IPS DF 6.9 (cell line): ENCODE measurements at regions not wholly inside any gene's neighbourhood (a gene's known extent, or its start where the extent isn't known, plus 50 kb on each side); places are given as distances from the start of the nearest gene placed in this dataset.

Experiments used
- DNase-seq: peaks from one replicate; pipeline ENCODE4 v3.0.0-alpha.2; 2013; ENCODE audit warnings: low read depth, low spot score
- H3K27ac ChIP-seq: one replicate; pipeline ENCODE4 v1.5.1; 2013; ENCODE audit warnings: low read length, control low read depth
- H3K27me3 ChIP-seq: 2 replicates; pipeline ENCODE4 v1.6.1; 2013; ENCODE audit warnings: mild to moderate bottlenecking, low read length; ENCODE audit not compliant: control insufficient read depth, insufficient read depth
- H3K36me3 ChIP-seq: 2 replicates; pipeline ENCODE4 v1.6.1; 2013; ENCODE audit warnings: low read length; ENCODE audit not compliant: control insufficient read depth, insufficient read depth
- H3K4me1 ChIP-seq: 2 replicates; pipeline ENCODE4 v1.6.1; 2013; ENCODE audit warnings: low read length; ENCODE audit not compliant: control insufficient read depth, insufficient read depth
- H3K4me3 ChIP-seq: 2 replicates; pipeline ENCODE4 v1.5.1; 2013; ENCODE audit warnings: mild to moderate bottlenecking, low read length
- H3K9me3 ChIP-seq: 2 replicates; pipeline ENCODE4 v1.6.1; 2013; ENCODE audit warnings: low read length, inconsistent platforms; ENCODE audit not compliant: control insufficient read depth, insufficient read depth
- WGBS: extraction: QIAGEN DNeasy Blood & Tissue Kit; methylation state at CpG from one replicate; pipeline ENCODE4 v1.1.7; 2013; ENCODE audit warnings: mixed read lengths, missing lambda C conversion rate; ENCODE audit not compliant: insufficient read length, insufficient coverage; 5-methylcytosine and 5-hydroxymethylcytosine counted together

- no CpG with 5 or more reads among the region's 5 CpGs for WGBS
These were observed 1967.3 kb upstream of the NUDT12 start for GRCh38 chr5:105529851-105530250.

GRCh38 chr5:105508519-105508918 lies 1945.9 kb upstream of the NUDT12 start:
- Histone ChIP-seq H3K27ac (no peak overlapping the region), H3K36me3 (no peaks in the 10 kb centered on the region), H3K27me3 (no peaks in the 10 kb centered on the region), H3K4me1 (no peaks in the 10 kb centered on the region), H3K9me3 (no peaks in the 10 kb centered on the region), H3K4me3 (no peak overlapping the region)
- WGBS = no CpG with 5 or more reads among the region's 2 CpGs
- no peak for DNase-seq

More at GRCh38 chr5:105529851-105530250, 1967.3 kb upstream of the NUDT12 start:
- H3K36me3 ChIP-seq = no peaks in the 10 kb centered on the region
- no peaks in the 10 kb centered on the region; the same call in 1 of the 2 replicates for H3K9me3 ChIP-seq
- no peak overlapping the region for H3K4me3 ChIP-seq
- no peak overlapping the region for H3K27ac ChIP-seq
- H3K27me3 ChIP-seq = no peaks in the 10 kb centered on the region
- DNase-seq = no peak
- no peaks in the 10 kb centered on the region for H3K4me1 ChIP-seq

- no CpG with 5 or more reads among the region's 2 CpGs for WGBS
- Histone ChIP-seq H3K9me3 (no peaks in the 10 kb centered on the region), H3K27ac (no peak overlapping the region), H3K4me1 (no peaks in the 10 kb centered on the region), H3K27me3 (no peaks in the 10 kb centered on the region), H3K4me3 (no peak overlapping the region), H3K36me3 (no peaks in the 10 kb centered on the region)
- DNase-seq = peak; percentile 18
These were observed 1944.2 kb upstream of the NUDT12 start for GRCh38 chr5:105506692-105507277.

- H3K27ac ChIP-seq = no peak overlapping the region
- H3K4me3 ChIP-seq = no peak overlapping the region
- no peaks in the 10 kb centered on the region for H3K27me3 ChIP-seq
- H3K4me1 ChIP-seq = no peaks in the 10 kb centered on the region
- DNase-seq = no peak
- H3K9me3 ChIP-seq = no peaks in the 10 kb centered on the region
- H3K36me3 ChIP-seq = no peaks in the 10 kb centered on the region
- WGBS = no CpG with 5 or more reads among the region's 1 CpG
These were observed 1941.4 kb upstream of the NUDT12 start for GRCh38 chr5:105503950-105504349.

DNA sequence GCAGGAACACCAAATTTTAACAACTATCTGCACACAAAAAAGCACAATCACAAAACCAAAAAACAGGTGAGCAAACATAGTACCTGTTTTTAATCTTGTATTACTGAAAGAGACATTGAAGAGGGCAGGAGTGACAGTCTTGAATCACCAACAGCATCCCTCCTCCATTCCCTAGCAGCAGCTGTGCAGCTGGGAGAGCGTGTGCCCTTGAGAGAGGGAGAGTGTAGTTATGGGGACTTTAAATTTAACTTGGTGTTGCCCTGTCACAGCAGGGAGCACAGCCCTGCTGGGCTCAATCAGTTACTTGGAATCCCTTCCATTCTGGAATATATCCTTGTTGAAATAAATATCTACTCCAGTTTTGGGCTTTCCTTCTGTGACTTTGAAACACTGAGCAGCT lies 1938.7 kb upstream of the NUDT12 start:
- DNase-seq = no peak
- no peak overlapping the region for H3K27ac ChIP-seq

DNA sequence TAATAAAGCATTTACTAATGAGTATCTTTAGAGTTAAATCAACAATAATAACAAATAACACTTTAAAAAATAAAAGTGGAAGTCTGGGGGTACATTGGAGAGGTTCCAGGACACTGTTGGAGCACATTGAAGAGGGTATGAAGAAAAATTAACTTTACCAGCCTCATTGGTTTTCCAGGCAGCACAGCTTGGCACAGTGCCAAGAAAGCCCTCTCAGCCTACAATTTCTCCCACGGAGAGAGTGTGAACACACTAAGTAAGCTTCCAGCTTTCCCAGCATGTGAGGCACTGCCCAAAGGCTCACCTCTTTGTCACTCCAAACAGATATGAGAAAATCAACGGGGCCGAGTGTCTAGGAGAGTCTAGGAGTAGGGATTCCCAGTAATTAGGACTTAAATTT lies 1912.8 kb upstream of the NUDT12 start:
- Histone ChIP-seq H3K4me1 (peaks cover 1% of the 10 kb centered on the region; the same call in 1 of the 2 replicates), H3K36me3 (no peaks in the 10 kb centered on the region), H3K27ac (no peak overlapping the region), H3K9me3 (no peaks in the 10 kb centered on the region; the same call in 1 of the 2 replicates), H3K27me3 (no peaks in the 10 kb centered on the region), H3K4me3 (no peak overlapping the region)
- WGBS = no CpG with 5 or more reads among the region's 3 CpGs
- no peak for DNase-seq

More for the DNA sequence above, 1938.7 kb upstream of the NUDT12 start:
- no peaks in the 10 kb centered on the region for H3K9me3 ChIP-seq
- no peaks in the 10 kb centered on the region for H3K27me3 ChIP-seq
- no peaks in the 10 kb centered on the region for H3K36me3 ChIP-seq
- no CpG with 5 or more reads among the region's 1 CpG for WGBS
- H3K4me1 ChIP-seq = peaks cover 4% of the 10 kb centered on the region
- H3K4me3 ChIP-seq = no peak overlapping the region

DNA sequence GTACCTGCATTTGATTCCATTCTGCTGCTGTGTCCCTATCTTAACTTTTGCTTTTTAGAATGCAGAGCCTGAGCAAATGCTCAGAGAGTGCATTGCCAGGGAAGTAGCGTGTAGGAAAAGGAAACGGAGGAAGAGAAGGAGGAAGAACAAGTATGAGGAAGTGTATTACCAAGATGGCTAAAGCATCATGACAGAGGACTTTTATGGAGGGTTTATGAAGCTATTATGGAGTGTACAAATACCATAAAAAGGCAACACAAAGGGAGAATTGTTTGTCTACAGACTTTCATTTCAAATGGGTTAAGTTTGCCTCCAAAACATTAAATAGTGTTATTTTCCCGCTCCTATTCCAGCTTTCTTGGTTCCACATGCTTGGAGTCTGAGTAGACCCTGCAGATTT lies 1899.8 kb upstream of the NUDT12 start:
- Histone ChIP-seq H3K27ac (no peak overlapping the region), H3K4me1 (no peaks in the 10 kb centered on the region), H3K9me3 (no peaks in the 10 kb centered on the region), H3K36me3 (no peaks in the 10 kb centered on the region), H3K4me3 (no peak overlapping the region), H3K27me3 (no peaks in the 10 kb centered on the region)
- no CpG with 5 or more reads among the region's 3 CpGs for WGBS
- no peak for DNase-seq

DNA sequence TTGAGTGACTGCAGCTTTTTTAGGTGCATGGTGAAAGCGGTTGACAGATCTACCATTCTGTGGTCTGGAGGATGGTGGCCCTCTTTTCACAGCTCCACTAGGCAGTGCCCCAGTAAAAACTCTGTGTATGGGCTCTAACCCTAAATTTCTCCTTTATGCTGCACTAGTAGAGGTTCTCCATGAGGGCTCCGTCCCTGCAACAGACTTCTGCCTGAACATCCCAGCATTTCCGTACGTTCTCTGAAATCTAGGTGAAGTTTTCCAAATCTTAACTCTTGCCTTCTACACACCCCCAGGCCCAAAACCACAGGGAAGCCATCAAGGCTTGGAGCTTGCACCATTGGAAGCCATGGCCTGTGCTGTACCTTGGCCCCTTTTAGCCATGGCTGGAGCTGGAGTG lies 1898.1 kb upstream of the NUDT12 start:
- Histone ChIP-seq H3K27ac (no peak overlapping the region), H3K36me3 (no peaks in the 10 kb centered on the region), H3K4me1 (no peaks in the 10 kb centered on the region), H3K4me3 (no peak overlapping the region), H3K9me3 (no peaks in the 10 kb centered on the region), H3K27me3 (no peaks in the 10 kb centered on the region)
- DNase-seq = no peak
- no CpG with 5 or more reads among the region's 4 CpGs for WGBS

- no CpG with 5 or more reads among the region's 3 CpGs for WGBS
- no peaks in the 10 kb centered on the region for H3K36me3 ChIP-seq
- H3K27me3 ChIP-seq = no peaks in the 10 kb centered on the region
- no peak for DNase-seq
- no peaks in the 10 kb centered on the region for H3K9me3 ChIP-seq
- H3K27ac ChIP-seq = no peak overlapping the region
- no peaks in the 10 kb centered on the region for H3K4me1 ChIP-seq
- H3K4me3 ChIP-seq = no peak overlapping the region
These were observed 1890.7 kb upstream of the NUDT12 start for GRCh38 chr5:105453216-105453807.

DNA sequence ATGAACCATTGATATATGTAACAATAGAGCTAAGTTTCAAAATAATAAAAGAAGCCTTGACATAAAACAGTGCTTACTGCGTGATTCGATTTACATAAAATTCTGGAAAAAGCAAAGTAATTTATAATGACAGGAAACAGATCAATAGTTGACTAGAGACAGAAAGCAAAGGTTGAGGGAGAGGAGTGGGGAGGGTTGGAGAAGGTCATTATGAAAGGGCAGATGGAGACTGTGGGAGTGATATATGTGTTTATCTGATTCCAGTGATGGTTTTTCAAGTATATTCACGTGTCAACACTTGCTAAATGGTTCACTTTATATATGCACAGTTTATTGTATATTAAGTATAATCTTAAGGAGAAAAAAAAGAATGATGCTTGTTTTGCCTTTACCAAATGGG lies 1885.7 kb upstream of the NUDT12 start:
- Histone ChIP-seq H3K4me3 (no peak overlapping the region), H3K36me3 (no peaks in the 10 kb centered on the region), H3K27ac (no peak overlapping the region), H3K9me3 (no peaks in the 10 kb centered on the region), H3K4me1 (no peaks in the 10 kb centered on the region), H3K27me3 (no peaks in the 10 kb centered on the region)
- DNase-seq = no peak
- WGBS = no CpG with 5 or more reads among the region's 3 CpGs

DNA sequence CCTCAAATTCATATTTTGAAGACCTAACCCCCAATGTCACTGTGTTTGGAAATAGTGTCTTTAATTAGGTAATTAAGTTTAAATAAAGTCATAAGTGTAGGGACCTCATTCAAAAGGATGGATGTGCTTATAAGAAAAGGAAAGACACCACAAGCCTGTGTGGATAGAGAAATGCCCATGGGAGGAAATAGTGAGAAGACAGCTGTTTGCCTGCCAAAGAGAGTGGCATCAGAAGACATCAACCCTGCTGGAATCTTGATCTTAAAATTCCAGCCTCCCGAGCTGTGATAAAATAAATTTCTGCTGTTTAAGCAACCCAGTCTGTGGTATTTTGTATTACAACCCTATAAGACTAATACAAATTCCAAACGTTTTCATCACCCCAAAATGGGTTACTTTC lies 1867.9 kb upstream of the NUDT12 start:
- Histone ChIP-seq H3K36me3 (no peaks in the 10 kb centered on the region), H3K27ac (no peak overlapping the region), H3K4me1 (no peaks in the 10 kb centered on the region), H3K4me3 (no peak overlapping the region), H3K9me3 (no peaks in the 10 kb centered on the region), H3K27me3 (no peaks in the 10 kb centered on the region)
- WGBS = 100% methylated on average over 1 of the region's 2 CpGs
- no peak for DNase-seq
